Smooth muscle cell (in vitro differentiated cells): ENCODE measurements at regions not wholly inside any gene's neighbourhood (a gene's known extent, or its start where the extent isn't known, plus 50 kb on each side); places are given as distances from the start of the nearest gene placed in this dataset.

Experiments used
- DNase-seq: peaks from one replicate; lab custom pipeline; 2025; ENCODE audit not compliant: unreplicated experiment; lab: John Stamatoyannopoulos, UW
- H2AFZ ChIP-seq: fragments of 200-600 bp; sonication (generic); 2 replicates; pipeline ENCODE4 v1.6.0; 2016; ENCODE audit warnings: antibody characterized with exemption, low read depth, mild to moderate bottlenecking
- H3F3A ChIP-seq: fragments of 200-600 bp; sonication (generic); 2 replicates; pipeline ENCODE4 v1.6.0; 2017; ENCODE audit warnings: antibody characterized with exemption, low read depth
- H3K27ac ChIP-seq: fragments of 200-600 bp; sonication (generic); 2 replicates; pipeline ENCODE4 v1.5.1; 2016; ENCODE audit warnings: low read depth, mild to moderate bottlenecking
- H3K27me3 ChIP-seq: fragments of 200-600 bp; sonication (generic); 2 replicates; pipeline ENCODE4 v1.6.1; 2016; ENCODE audit warnings: low read depth, mild to moderate bottlenecking
- H3K36me3 ChIP-seq: fragments of 200-600 bp; sonication (generic); 2 replicates; pipeline ENCODE4 v1.5.1; 2016; ENCODE audit warnings: low read depth
- H3K4me1 ChIP-seq: fragments of 200-600 bp; sonication (generic); 2 replicates; pipeline ENCODE4 v1.5.1; 2016; ENCODE audit warnings: low read depth
- H3K4me2 ChIP-seq: fragments of 200-600 bp; sonication (generic); 2 replicates; pipeline ENCODE4 v1.6.0; 2016; ENCODE audit warnings: mild to moderate bottlenecking
- H3K4me3 ChIP-seq: fragments of 200-600 bp; sonication (generic); 2 replicates; pipeline ENCODE4 v1.5.1; 2016; ENCODE audit warnings: mild to moderate bottlenecking
- H3K79me2 ChIP-seq: fragments of 200-600 bp; sonication (generic); 2 replicates; pipeline ENCODE4 v1.6.0; 2016; ENCODE audit warnings: low read depth, mild to moderate bottlenecking
- H3K9ac ChIP-seq: fragments of 200-600 bp; sonication (generic); 2 replicates; pipeline ENCODE4 v1.6.0; 2016; ENCODE audit warnings: low read depth
- H3K9me3 ChIP-seq: fragments of 200-600 bp; sonication (generic); replicated peaks from 2 replicates; pipeline ENCODE4 v1.5.1; 2016; ENCODE audit warnings: low read depth
- H4K20me1 ChIP-seq: fragments of 200-600 bp; sonication (generic); 2 replicates; pipeline ENCODE4 v1.6.0; 2016; ENCODE audit warnings: low read depth
- CTCF ChIP-seq: fragments of 200-600 bp; sonication (generic); IDR thresholded peaks from 2 replicates; pipeline ENCODE4 v1.5.1; 2017; ENCODE audit warnings: borderline replicate concordance, mild to moderate bottlenecking, antibody characterized with exemption; ENCODE audit not compliant: insufficient read depth, poor library complexity, severe bottlenecking
- WGBS: methylation state at CpG from one replicate; pipeline ENCODE4 v1.1.7; 2016; ENCODE audit warnings: low lambda C conversion rate; 5-methylcytosine and 5-hydroxymethylcytosine counted together

- Histone ChIP-seq H3K9ac (no peak overlapping the region), H3K4me1 (no peaks in the 10 kb centered on the region), H3F3A (no peaks in the 10 kb centered on the region), H3K4me2 (no peak overlapping the region), H2AFZ (no peak overlapping the region), H3K4me3 (no peak overlapping the region), H3K9me3 (no peaks in the 10 kb centered on the region), H3K27ac (no peak overlapping the region), H3K36me3 (no peaks in the 10 kb centered on the region), H3K79me2 (no peaks in the 10 kb centered on the region), H4K20me1 (no peaks in the 10 kb centered on the region), H3K27me3 (no peaks in the 10 kb centered on the region)
- no peak for DNase-seq
- no peak for TF ChIP-seq CTCF
- WGBS, result 60% methylated on average over 5 of the region's 5 CpGs
These were observed 102.1 kb upstream of the DAAM1 start for GRCh38 chr14:59086241-59086882.

- WGBS, result 77% methylated on average over 3 of the region's 3 CpGs
- no peak for TF ChIP-seq CTCF
- Histone ChIP-seq H3K27ac (no peak overlapping the region), H3K27me3 (no peaks in the 10 kb centered on the region), H3K79me2 (no peaks in the 10 kb centered on the region), H3K4me1 (no peaks in the 10 kb centered on the region), H4K20me1 (no peaks in the 10 kb centered on the region), H3K4me2 (no peak overlapping the region), H3F3A (no peaks in the 10 kb centered on the region), H3K9me3 (no peaks in the 10 kb centered on the region), H3K4me3 (no peak overlapping the region), H3K9ac (no peak overlapping the region), H3K36me3 (no peaks in the 10 kb centered on the region), H2AFZ (no peak overlapping the region)
- DNase-seq, result no peak
These were observed 101.2 kb upstream of the DAAM1 start for GRCh38 chr14:59087240-59087639.

- H2AFZ ChIP-seq, result no peak overlapping the region
- DNase-seq, result no peak
These were observed 100.8 kb upstream of the DAAM1 start for GRCh38 chr14:59087711-59088110.

More at GRCh38 chr14:59087711-59088110, 100.8 kb upstream of the DAAM1 start:
- WGBS, result 97% methylated on average over 2 of the region's 2 CpGs
- Histone ChIP-seq H3K4me1 (no peaks in the 10 kb centered on the region), H3K36me3 (no peaks in the 10 kb centered on the region), H3K27ac (no peak overlapping the region), H3K4me3 (no peak overlapping the region), H3K4me2 (no peak overlapping the region), H3K9me3 (no peaks in the 10 kb centered on the region), H4K20me1 (no peaks in the 10 kb centered on the region), H3K79me2 (no peaks in the 10 kb centered on the region), H3K9ac (no peak overlapping the region), H3F3A (no peaks in the 10 kb centered on the region), H3K27me3 (no peaks in the 10 kb centered on the region)
- TF ChIP-seq CTCF, result no peak
